ENCODE measurements at regions not wholly inside any gene's neighbourhood (a gene's known extent, or its start where the extent isn't known, plus 50 kb on each side); places are given as distances from the start of the nearest gene placed in this dataset.

DNA sequence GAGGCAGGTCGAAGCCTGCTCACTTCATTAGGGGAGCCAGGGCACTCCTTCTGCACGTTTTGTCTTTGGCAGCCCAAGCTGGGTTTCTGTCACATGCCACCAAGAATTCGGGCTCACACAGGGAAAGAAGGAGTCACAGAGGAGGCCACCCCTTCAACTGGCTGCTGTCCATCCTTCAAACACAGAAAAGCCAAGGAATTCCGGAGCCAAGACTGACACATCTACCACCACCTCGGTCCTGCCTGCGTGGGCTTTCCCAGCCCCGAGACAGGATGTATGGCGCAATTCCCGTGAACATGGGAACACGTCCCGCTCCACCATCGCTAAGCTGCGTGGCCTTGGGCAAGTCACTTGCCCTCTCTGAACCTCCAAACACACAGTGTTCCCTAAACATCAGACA lies 70.4 kb downstream of the NCOR2 start:
- Histone ChIP-seq H3K4me3 (no peak overlapping the region), H3K27me3 (no peaks in the 10 kb centered on the region), H3K4me1 (peaks cover 0 to 79% (median 66%) of the 10 kb centered on the region in 4 donors), H3K27ac (peak overlapping the region; percentile 67 to 81 (median 75)), H3K9me3 (no peaks in the 10 kb centered on the region), H3K36me3 (peaks cover 0 to 20% (median 7%) of the 10 kb centered on the region in 4 donors)
- DNase-seq = no peak
- TF ChIP-seq POLR2A (IDR thresholded peaks at IDR 0.05) (no peak), POLR2AphosphoS5 (IDR thresholded peaks at IDR 0.05) (no peak), EP300 (IDR thresholded peaks at IDR 0.05) (no peak)
- TF ChIP-seq, protein P1, sequence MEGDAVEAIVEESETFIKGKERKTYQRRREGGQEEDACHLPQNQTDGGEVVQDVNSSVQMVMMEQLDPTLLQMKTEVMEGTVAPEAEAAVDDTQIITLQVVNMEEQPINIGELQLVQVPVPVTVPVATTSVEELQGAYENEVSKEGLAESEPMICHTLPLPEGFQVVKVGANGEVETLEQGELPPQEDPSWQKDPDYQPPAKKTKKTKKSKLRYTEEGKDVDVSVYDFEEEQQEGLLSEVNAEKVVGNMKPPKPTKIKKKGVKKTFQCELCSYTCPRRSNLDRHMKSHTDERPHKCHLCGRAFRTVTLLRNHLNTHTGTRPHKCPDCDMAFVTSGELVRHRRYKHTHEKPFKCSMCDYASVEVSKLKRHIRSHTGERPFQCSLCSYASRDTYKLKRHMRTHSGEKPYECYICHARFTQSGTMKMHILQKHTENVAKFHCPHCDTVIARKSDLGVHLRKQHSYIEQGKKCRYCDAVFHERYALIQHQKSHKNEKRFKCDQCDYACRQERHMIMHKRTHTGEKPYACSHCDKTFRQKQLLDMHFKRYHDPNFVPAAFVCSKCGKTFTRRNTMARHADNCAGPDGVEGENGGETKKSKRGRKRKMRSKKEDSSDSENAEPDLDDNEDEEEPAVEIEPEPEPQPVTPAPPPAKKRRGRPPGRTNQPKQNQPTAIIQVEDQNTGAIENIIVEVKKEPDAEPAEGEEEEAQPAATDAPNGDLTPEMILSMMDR (IDR thresholded peaks at IDR 0.05) = no peak
- intact Hi-C loops (cut with DNase I) = no loop called here
- 79 to 87% methylated on average over 13 of the region's 13 CpGs for WGBS, 2 donors

- H3K4me1 ChIP-seq = peaks cover 0 to 79% (median 64%) of the 10 kb centered on the region in 4 donors
- TF ChIP-seq POLR2A (IDR thresholded peaks at IDR 0.05) = no peak
- TF ChIP-seq, protein P1 (IDR thresholded peaks at IDR 0.05) = no peak
- no peak for TF ChIP-seq EP300 (IDR thresholded peaks at IDR 0.05)
- TF ChIP-seq POLR2AphosphoS5 (IDR thresholded peaks at IDR 0.05) = no peak
- peak overlapping the region; percentile 67 to 81 (median 75) for H3K27ac ChIP-seq
- no peaks in the 10 kb centered on the region for H3K9me3 ChIP-seq
- H3K4me3 ChIP-seq = no peak overlapping the region
- no peak for DNase-seq
- intact Hi-C loops (cut with DNase I) = no loop called here
- 81 to 86% methylated on average over 3 of the region's 3 CpGs for WGBS, 2 donors
- H3K27me3 ChIP-seq = no peaks in the 10 kb centered on the region
- peaks cover 0 to 25% (median 7%) of the 10 kb centered on the region in 4 donors for H3K36me3 ChIP-seq
These were observed 70.8 kb downstream of the NCOR2 start for GRCh38 chr12:124496584-124496983.

DNA sequence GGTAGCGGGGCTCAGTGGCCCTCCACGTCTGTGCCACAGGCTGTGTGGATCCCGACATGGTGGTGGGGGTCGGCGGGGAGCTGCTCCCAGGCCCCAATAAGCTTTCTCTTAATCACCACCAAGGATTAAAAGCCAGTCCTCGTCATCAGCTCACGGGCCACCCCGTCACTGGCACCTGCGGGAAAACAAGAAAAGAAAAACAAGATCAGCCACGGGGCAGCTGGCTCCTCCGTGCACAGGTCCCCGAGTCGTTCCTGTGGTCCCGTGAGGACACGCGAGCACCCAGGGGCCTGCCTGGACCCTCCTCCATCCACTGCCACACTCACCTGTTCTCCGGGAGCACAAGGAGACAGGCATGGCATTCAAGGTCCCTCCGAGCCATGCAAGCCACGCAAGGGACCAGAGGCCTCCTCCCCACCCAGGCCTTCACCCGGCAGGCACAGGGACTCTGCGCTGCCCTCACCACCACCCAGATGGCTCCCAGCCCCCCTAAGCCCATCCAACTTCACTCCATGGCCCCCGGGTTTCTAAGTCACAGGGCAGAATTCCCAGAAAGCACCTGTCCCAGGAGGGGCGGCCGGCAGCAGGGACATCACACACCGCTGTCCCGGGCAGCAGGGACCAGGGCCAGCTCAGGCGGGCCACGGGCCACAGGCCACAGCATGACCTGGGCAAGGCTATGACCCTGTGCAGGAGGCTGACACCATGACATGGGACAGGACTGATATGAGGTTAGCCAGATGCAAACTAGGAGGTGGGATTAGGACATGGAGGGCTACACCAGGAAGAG lies 72.0 kb downstream of the NCOR2 start:
- Histone ChIP-seq H3K27ac (peak overlapping the region in 3 of 4 donors; percentile 67 to 81 (median 73)), H3K4me1 (peaks cover 0 to 79% (median 64%) of the 10 kb centered on the region in 4 donors), H3K4me3 (no peak overlapping the region), H3K27me3 (no peaks in the 10 kb centered on the region), H3K9me3 (no peaks in the 10 kb centered on the region), H3K36me3 (peaks cover 0 to 27% (median 7%) of the 10 kb centered on the region in 4 donors)
- intact Hi-C loops (cut with DNase I) = no loop called here
- DNase-seq = no peak
- TF ChIP-seq EP300 (IDR thresholded peaks at IDR 0.05) = no peak
- no peak for TF ChIP-seq POLR2A (IDR thresholded peaks at IDR 0.05)
- no peak for TF ChIP-seq POLR2AphosphoS5 (IDR thresholded peaks at IDR 0.05)
- TF ChIP-seq, protein P1 (IDR thresholded peaks at IDR 0.05) = no peak
- 92 to 93% methylated on average over 28 of the region's 28 CpGs for WGBS, 2 donors

DNA sequence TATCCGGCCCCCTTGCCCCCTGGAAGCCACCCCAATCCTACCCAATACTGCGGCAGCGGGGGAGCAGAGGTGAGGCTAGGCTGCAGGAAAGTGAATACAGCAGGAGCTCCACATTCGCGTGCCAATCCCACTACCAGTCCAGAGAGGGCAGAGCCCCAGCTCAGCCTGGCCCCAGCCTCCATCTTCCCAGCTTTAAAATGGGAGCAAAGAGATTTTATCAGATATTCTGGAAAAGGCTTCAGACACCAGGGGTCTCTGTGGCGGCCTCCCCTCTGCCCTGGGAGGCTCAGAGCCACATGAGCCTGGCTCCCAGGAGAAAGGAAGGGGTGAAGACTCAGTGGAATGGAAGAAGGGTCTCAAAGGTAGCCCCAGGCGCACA lies 72.7 kb downstream of the NCOR2 start:
- DNase-seq = no peak
- H3K9me3 ChIP-seq = no peaks in the 10 kb centered on the region
- peaks cover 0 to 32% (median 7%) of the 10 kb centered on the region in 4 donors for H3K36me3 ChIP-seq
- TF ChIP-seq, protein P1 (IDR thresholded peaks at IDR 0.05) = no peak
- TF ChIP-seq EP300 (IDR thresholded peaks at IDR 0.05) = no peak
- no peak for TF ChIP-seq POLR2A (IDR thresholded peaks at IDR 0.05)
- no peak for TF ChIP-seq POLR2AphosphoS5 (IDR thresholded peaks at IDR 0.05)
- intact Hi-C loops (cut with DNase I) = no loop called here
- no peak overlapping the region for H3K27ac ChIP-seq
- no peaks in the 10 kb centered on the region for H3K27me3 ChIP-seq
- no peak overlapping the region for H3K4me3 ChIP-seq
- 94 to 96% methylated on average over 7 of the region's 7 CpGs for WGBS, 2 donors
- H3K4me1 ChIP-seq = peaks cover 0 to 73% (median 58%) of the 10 kb centered on the region in 4 donors
